ENCODE measurements at regions not wholly inside any gene's neighbourhood (a gene's known extent, or its start where the extent isn't known, plus 50 kb on each side); places are given as distances from the start of the nearest gene placed in this dataset.

GRCh38 chr5:135776457-135776856 lies 58.0 kb upstream of the SLC25A48 start:
- Histone ChIP-seq H3K4ac (ENCODE audit: low read length) (no peak overlapping the region), H3K36me3 (replicated peaks in 1 of 2; ENCODE audit: control insufficient read depth in 2 of 2, insufficient read depth in 2 of 2, low read length in 2 of 2) (no peaks in the 10 kb centered on the region), H3K23ac (ENCODE audit: low read depth, low read length, poor library complexity) (no peak overlapping the region), H2BK120ac (ENCODE audit: low read depth, low read length) (no peak overlapping the region), H3K27me3 (ENCODE audit: control insufficient read depth in 3 of 3, insufficient read depth in 3 of 3, low read depth in 1 of 3, low read length in 3 of 3) (no peaks in the 10 kb centered on the region), H3K79me1 (ENCODE audit: low read depth, low read length) (no peaks in the 10 kb centered on the region), H3K4me1 (ENCODE audit: control insufficient read depth in 2 of 2, insufficient read depth in 1 of 2, low read depth in 1 of 2, low read length in 2 of 2) (no peaks in the 10 kb centered on the region), H3K27ac (replicated peaks; ENCODE audit: low read length) (no peak overlapping the region), H2AK5ac (ENCODE audit: low read depth, low read length) (no peak overlapping the region), H4K8ac (ENCODE audit: low read depth, low read length) (no peak overlapping the region), H3K18ac (ENCODE audit: low read length) (no peak overlapping the region), H3K9ac (ENCODE audit: low read depth, low read length, poor library complexity) (no peak overlapping the region), H3K14ac (ENCODE audit: low read length) (no peak overlapping the region), H4K91ac (ENCODE audit: low read depth, low read length, poor library complexity) (no peak overlapping the region), H2AFZ (ENCODE audit: low read length) (no peak overlapping the region), H3K4me3 (ENCODE audit: low read length in 2 of 2) (no peak overlapping the region), H2BK12ac (ENCODE audit: low read length) (no peak overlapping the region), H2BK15ac (ENCODE audit: low read length) (no peak overlapping the region), H2BK5ac (ENCODE audit: low read length) (no peak overlapping the region), H3K4me2 (ENCODE audit: insufficient read depth, low read length, poor library complexity, severe bottlenecking) (no peak overlapping the region), H3K9me3 (replicated peaks in 1 of 2; ENCODE audit: control insufficient read depth in 2 of 2, insufficient read depth in 1 of 2, low read depth in 1 of 2, low read length in 2 of 2) (no peaks in the 10 kb centered on the region)
- DNase-seq (ENCODE audit: low spot score) = no peak
- WGBS, 2 donors (ENCODE audit: extremely low coverage in 2 of 2, insufficient read length in 2 of 2, insufficient replicate concordance in 1 of 2) = no CpG with 5 or more reads among the region's 4 CpGs

- WGBS, 2 donors (ENCODE audit: extremely low coverage in 2 of 2, insufficient read length in 2 of 2, insufficient replicate concordance in 1 of 2) = no CpG with 5 or more reads among the region's 6 CpGs
- Histone ChIP-seq H4K91ac (ENCODE audit: low read depth, low read length, poor library complexity) (no peak overlapping the region), H4K8ac (ENCODE audit: low read depth, low read length) (no peak overlapping the region), H2BK15ac (ENCODE audit: low read length) (no peak overlapping the region), H3K18ac (ENCODE audit: low read length) (no peak overlapping the region), H2AFZ (ENCODE audit: low read length) (no peak overlapping the region), H3K4me1 (ENCODE audit: control insufficient read depth in 2 of 2, insufficient read depth in 1 of 2, low read depth in 1 of 2, low read length in 2 of 2) (no peaks in the 10 kb centered on the region), H2BK12ac (ENCODE audit: low read length) (no peak overlapping the region), H2BK5ac (ENCODE audit: low read length) (no peak overlapping the region), H3K4me2 (ENCODE audit: insufficient read depth, low read length, poor library complexity, severe bottlenecking) (no peak overlapping the region), H3K79me1 (ENCODE audit: low read depth, low read length) (no peaks in the 10 kb centered on the region), H3K27ac (replicated peaks; ENCODE audit: low read length) (no peak overlapping the region), H3K14ac (ENCODE audit: low read length) (no peak overlapping the region), H3K27me3 (ENCODE audit: control insufficient read depth in 3 of 3, insufficient read depth in 3 of 3, low read depth in 1 of 3, low read length in 3 of 3) (peaks cover 0 to 4% (median 0%) of the 10 kb centered on the region in 3 experiments), H2AK5ac (ENCODE audit: low read depth, low read length) (no peak overlapping the region), H2BK120ac (ENCODE audit: low read depth, low read length) (no peak overlapping the region), H3K9ac (ENCODE audit: low read depth, low read length, poor library complexity) (no peak overlapping the region), H3K23ac (ENCODE audit: low read depth, low read length, poor library complexity) (no peak overlapping the region), H3K4me3 (ENCODE audit: low read length in 2 of 2) (no peak overlapping the region), H3K4ac (ENCODE audit: low read length) (no peak overlapping the region), H3K36me3 (replicated peaks in 1 of 2; ENCODE audit: control insufficient read depth in 2 of 2, insufficient read depth in 2 of 2, low read length in 2 of 2) (no peaks in the 10 kb centered on the region), H3K9me3 (replicated peaks in 1 of 2; ENCODE audit: control insufficient read depth in 2 of 2, insufficient read depth in 1 of 2, low read depth in 1 of 2, low read length in 2 of 2) (no peaks in the 10 kb centered on the region)
- no peak for DNase-seq (ENCODE audit: low spot score)
Measured at GRCh38 chr5:135761746-135762145, 72.7 kb upstream of the SLC25A48 start.

DNA sequence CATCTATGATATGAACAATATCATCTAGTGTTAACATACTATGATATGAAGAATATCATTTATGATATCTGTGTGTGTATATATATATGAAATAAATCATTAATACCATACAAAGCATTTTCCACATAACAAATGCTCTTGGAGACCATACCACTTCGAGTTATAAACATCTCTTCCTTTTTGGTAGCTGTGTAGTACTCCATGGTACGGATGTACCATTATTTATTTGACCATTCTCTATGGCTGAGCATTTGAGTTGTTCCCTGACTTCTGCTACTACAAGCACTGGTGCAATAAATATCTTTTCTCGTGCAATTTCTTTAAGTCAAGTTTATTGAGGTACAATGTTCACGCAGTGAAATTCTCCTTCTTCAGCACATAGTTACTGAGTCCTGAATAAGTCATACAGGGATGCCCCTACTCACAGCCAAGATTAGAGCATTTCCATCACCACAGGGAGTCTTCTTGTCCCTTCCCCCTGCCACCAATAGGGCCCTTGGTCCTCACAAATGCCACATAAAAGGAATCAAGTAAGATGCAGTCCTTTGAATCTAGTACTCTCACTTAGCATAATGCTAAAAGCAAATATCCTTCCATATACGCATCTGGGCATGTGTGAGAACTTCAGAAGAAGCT lies 75.2 kb upstream of the SLC25A48 start:
- Histone ChIP-seq H3K27me3 (ENCODE audit: control insufficient read depth in 3 of 3, insufficient read depth in 3 of 3, low read depth in 1 of 3, low read length in 3 of 3) (peaks cover 0 to 4% (median 0%) of the 10 kb centered on the region in 3 experiments), H2BK15ac (ENCODE audit: low read length) (no peak overlapping the region), H3K18ac (ENCODE audit: low read length) (no peak overlapping the region), H3K4ac (ENCODE audit: low read length) (no peak overlapping the region), H2BK12ac (ENCODE audit: low read length) (no peak overlapping the region), H3K4me3 (ENCODE audit: low read length in 2 of 2) (no peak overlapping the region), H3K23ac (ENCODE audit: low read depth, low read length, poor library complexity) (no peak overlapping the region), H3K14ac (ENCODE audit: low read length) (no peak overlapping the region), H3K27ac (replicated peaks; ENCODE audit: low read length) (no peak overlapping the region), H3K9ac (ENCODE audit: low read depth, low read length, poor library complexity) (no peak overlapping the region), H4K8ac (ENCODE audit: low read depth, low read length) (no peak overlapping the region), H4K91ac (ENCODE audit: low read depth, low read length, poor library complexity) (no peak overlapping the region), H2AFZ (ENCODE audit: low read length) (no peak overlapping the region), H2BK5ac (ENCODE audit: low read length) (no peak overlapping the region), H3K79me1 (ENCODE audit: low read depth, low read length) (no peaks in the 10 kb centered on the region), H3K4me2 (ENCODE audit: insufficient read depth, low read length, poor library complexity, severe bottlenecking) (no peak overlapping the region), H2AK5ac (ENCODE audit: low read depth, low read length) (no peak overlapping the region), H3K9me3 (replicated peaks in 1 of 2; ENCODE audit: control insufficient read depth in 2 of 2, insufficient read depth in 1 of 2, low read depth in 1 of 2, low read length in 2 of 2) (no peaks in the 10 kb centered on the region), H2BK120ac (ENCODE audit: low read depth, low read length) (no peak overlapping the region), H3K36me3 (replicated peaks in 1 of 2; ENCODE audit: control insufficient read depth in 2 of 2, insufficient read depth in 2 of 2, low read length in 2 of 2) (no peaks in the 10 kb centered on the region), H3K4me1 (ENCODE audit: control insufficient read depth in 2 of 2, insufficient read depth in 1 of 2, low read depth in 1 of 2, low read length in 2 of 2) (no peaks in the 10 kb centered on the region)
- DNase-seq (ENCODE audit: low spot score) = no peak
- WGBS, 2 donors (ENCODE audit: extremely low coverage in 2 of 2, insufficient read length in 2 of 2, insufficient replicate concordance in 1 of 2) = no CpG with 5 or more reads among the region's 5 CpGs

DNA sequence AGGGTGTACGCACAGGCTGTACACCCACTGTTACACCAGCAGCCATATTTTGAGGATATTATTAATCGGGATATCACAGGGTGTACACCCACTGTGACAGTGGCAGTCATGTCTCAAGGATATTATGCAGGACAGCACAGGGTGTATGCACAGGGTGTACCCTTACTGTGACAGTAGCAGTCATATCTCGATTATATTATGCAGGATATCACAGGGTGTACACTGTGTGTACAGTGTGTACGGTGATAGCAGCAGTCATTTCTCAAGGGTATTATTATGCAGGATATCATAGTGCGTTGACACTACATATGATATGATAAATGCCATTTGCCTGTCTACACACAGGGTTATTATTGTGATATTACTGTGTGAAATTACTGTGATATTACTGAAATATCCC lies 80.5 kb upstream of the SLC25A48 start:
- no peak overlapping the region for H3K4me3 ChIP-seq (ENCODE audit: low read length in 2 of 2)
- no peak overlapping the region for H4K8ac ChIP-seq (ENCODE audit: low read depth, low read length)
- H3K4me2 ChIP-seq (ENCODE audit: insufficient read depth, low read length, poor library complexity, severe bottlenecking) = no peak overlapping the region
- H3K27ac ChIP-seq (replicated peaks; ENCODE audit: low read length) = no peak overlapping the region
- no peaks in the 10 kb centered on the region for H3K27me3 ChIP-seq (ENCODE audit: control insufficient read depth in 3 of 3, insufficient read depth in 3 of 3, low read depth in 1 of 3, low read length in 3 of 3)
- H3K36me3 ChIP-seq (replicated peaks in 1 of 2; ENCODE audit: control insufficient read depth in 2 of 2, insufficient read depth in 2 of 2, low read length in 2 of 2) = no peaks in the 10 kb centered on the region
- no peaks in the 10 kb centered on the region for H3K79me1 ChIP-seq (ENCODE audit: low read depth, low read length)
- no peaks in the 10 kb centered on the region for H3K4me1 ChIP-seq (ENCODE audit: control insufficient read depth in 2 of 2, insufficient read depth in 1 of 2, low read depth in 1 of 2, low read length in 2 of 2)
- no peak overlapping the region for H3K23ac ChIP-seq (ENCODE audit: low read depth, low read length, poor library complexity)
- no peak overlapping the region for H2BK5ac ChIP-seq (ENCODE audit: low read length)
- H4K91ac ChIP-seq (ENCODE audit: low read depth, low read length, poor library complexity) = no peak overlapping the region
- H2BK12ac ChIP-seq (ENCODE audit: low read length) = no peak overlapping the region
- WGBS, 2 donors (ENCODE audit: extremely low coverage in 2 of 2, insufficient read length in 2 of 2, insufficient replicate concordance in 1 of 2) = no CpG with 5 or more reads among the region's 5 CpGs
- H2AFZ ChIP-seq (ENCODE audit: low read length) = no peak overlapping the region
- H3K18ac ChIP-seq (ENCODE audit: low read length) = no peak overlapping the region
- H3K9me3 ChIP-seq (replicated peaks in 1 of 2; ENCODE audit: control insufficient read depth in 2 of 2, insufficient read depth in 1 of 2, low read depth in 1 of 2, low read length in 2 of 2) = no peaks in the 10 kb centered on the region
- H3K4ac ChIP-seq (ENCODE audit: low read length) = no peak overlapping the region
- no peak overlapping the region for H2AK5ac ChIP-seq (ENCODE audit: low read depth, low read length)
- no peak for DNase-seq (ENCODE audit: low spot score)
- no peak overlapping the region for H3K14ac ChIP-seq (ENCODE audit: low read length)
- no peak overlapping the region for H3K9ac ChIP-seq (ENCODE audit: low read depth, low read length, poor library complexity)
- H2BK15ac ChIP-seq (ENCODE audit: low read length) = no peak overlapping the region
- no peak overlapping the region for H2BK120ac ChIP-seq (ENCODE audit: low read depth, low read length)

All from neuronal stem cell (in vitro differentiated cells).